ENCODE measurements at regions not wholly inside any gene's neighbourhood (a gene's known extent, or its start where the extent isn't known, plus 50 kb on each side); places are given as distances from the start of the nearest gene placed in this dataset.

- no peak for DNase-seq (ENCODE audit: low spot score)
- in situ Hi-C loops (cut with MboI; ENCODE audit: low sequenced_read_pairs, unreplicated experiment) = no loop called here
- no peak for TF ChIP-seq CTCF (IDR thresholded peaks at IDR 0.05; ENCODE audit: borderline replicate concordance, control extremely low read depth, extremely low read depth, insufficient read depth, missing control alignments)
Observed at GRCh38 chr14:76577090-76577489, 184.2 kb upstream of the VASH1 start.

GRCh38 chr14:76577837-76578236 lies 183.4 kb upstream of the VASH1 start:
- no peak for TF ChIP-seq CTCF (IDR thresholded peaks at IDR 0.05; ENCODE audit: borderline replicate concordance, control extremely low read depth, extremely low read depth, insufficient read depth, missing control alignments)
- in situ Hi-C loops (cut with MboI; ENCODE audit: low sequenced_read_pairs, unreplicated experiment) = no loop called here
- no peak for DNase-seq (ENCODE audit: low spot score)

GRCh38 chr14:76580399-76580798 lies 180.9 kb upstream of the VASH1 start:
- in situ Hi-C loops (cut with MboI; ENCODE audit: low sequenced_read_pairs, unreplicated experiment) = no loop called here
- TF ChIP-seq CTCF (IDR thresholded peaks at IDR 0.05; ENCODE audit: borderline replicate concordance, control extremely low read depth, extremely low read depth, insufficient read depth, missing control alignments) = no peak
- DNase-seq (ENCODE audit: low spot score) = no peak

- DNase-seq (ENCODE audit: low spot score) = no peak
- no peak for TF ChIP-seq CTCF (IDR thresholded peaks at IDR 0.05; ENCODE audit: borderline replicate concordance, control extremely low read depth, extremely low read depth, insufficient read depth, missing control alignments)
- in situ Hi-C loops (cut with MboI; ENCODE audit: low sequenced_read_pairs, unreplicated experiment) = no loop called here
Observed at GRCh38 chr14:76580967-76581366, 180.3 kb upstream of the VASH1 start.

- TF ChIP-seq CTCF (IDR thresholded peaks at IDR 0.05; ENCODE audit: borderline replicate concordance, control extremely low read depth, extremely low read depth, insufficient read depth, missing control alignments) = no peak
- in situ Hi-C loops (cut with MboI; ENCODE audit: low sequenced_read_pairs, unreplicated experiment) = no loop called here
- no peak for DNase-seq (ENCODE audit: low spot score)
Observed at GRCh38 chr14:76581592-76581991, 179.7 kb upstream of the VASH1 start.

GRCh38 chr14:76582447-76582846 lies 178.8 kb upstream of the VASH1 start:
- no peak for DNase-seq (ENCODE audit: low spot score)
- in situ Hi-C loops (cut with MboI; ENCODE audit: low sequenced_read_pairs, unreplicated experiment) = no loop called here
- no peak for TF ChIP-seq CTCF (IDR thresholded peaks at IDR 0.05; ENCODE audit: borderline replicate concordance, control extremely low read depth, extremely low read depth, insufficient read depth, missing control alignments)

GRCh38 chr14:76583174-76583573 lies 178.1 kb upstream of the VASH1 start:
- no peak for TF ChIP-seq CTCF (IDR thresholded peaks at IDR 0.05; ENCODE audit: borderline replicate concordance, control extremely low read depth, extremely low read depth, insufficient read depth, missing control alignments)
- no peak for DNase-seq (ENCODE audit: low spot score)
- in situ Hi-C loops (cut with MboI; ENCODE audit: low sequenced_read_pairs, unreplicated experiment) = no loop called here
